Bronchial epithelial cell (primary cell): ENCODE measurements at regions not wholly inside any gene's neighbourhood (a gene's known extent, or its start where the extent isn't known, plus 50 kb on each side); places are given as distances from the start of the nearest gene placed in this dataset.

Experiments used
- DNase-seq: peaks from one replicate; pipeline ENCODE4 v3.0.0-alpha.2; 2010; ENCODE audit warnings: low read depth
- FAIRE-seq: peaks from 2 replicates; lab custom pipeline; 2011; peaks lifted over from hg19 to GRCh38; lab: Jason Lieb, UNC
- H3K27me3 ChIP-seq: 2 replicates; pipeline ENCODE4 v1.5.1; 2011; ENCODE audit warnings: low read length; ENCODE audit not compliant: control insufficient read depth, insufficient read depth
- H3K36me3 ChIP-seq: 2 replicates; pipeline ENCODE4 v1.5.1; 2011; ENCODE audit warnings: low read length; ENCODE audit not compliant: control insufficient read depth, insufficient read depth
- H3K4me3 ChIP-seq: 2 replicates; pipeline ENCODE4 v1.5.1; 2011; ENCODE audit warnings: mild to moderate bottlenecking, low read depth, low read length, control low read depth
- TF ChIP-seq, protein P1 (sequence below): IDR thresholded peaks from 2 replicates; pipeline ENCODE4 v1.5.1; 2011; ENCODE audit warnings: mild to moderate bottlenecking, moderate library complexity, low read length, control low read depth, inconsistent platforms; ENCODE audit not compliant: insufficient read depth, severe bottlenecking

DNA sequence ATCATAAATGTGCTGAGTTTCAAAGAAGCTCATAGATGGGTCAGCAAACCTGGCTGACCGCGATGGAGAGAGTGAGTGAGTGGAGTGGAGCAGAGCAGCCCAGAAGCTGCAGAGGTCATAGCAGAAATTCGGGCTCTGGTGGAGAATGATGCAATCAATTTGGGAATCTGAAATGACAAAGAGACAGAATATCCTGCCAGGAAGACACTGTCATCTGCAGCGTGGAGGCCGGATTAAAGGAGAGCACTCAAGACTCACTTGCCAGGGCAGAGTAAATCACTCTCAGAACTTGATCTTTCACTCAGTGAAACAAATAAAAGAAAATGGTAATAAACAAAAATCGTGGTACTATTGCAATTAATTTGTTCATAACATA, 109.6 kb upstream of the RREB1 start:
- FAIRE-seq (no peak), DNase-seq (no peak)
- no peak overlapping the region for H3K4me3 ChIP-seq

DNA sequence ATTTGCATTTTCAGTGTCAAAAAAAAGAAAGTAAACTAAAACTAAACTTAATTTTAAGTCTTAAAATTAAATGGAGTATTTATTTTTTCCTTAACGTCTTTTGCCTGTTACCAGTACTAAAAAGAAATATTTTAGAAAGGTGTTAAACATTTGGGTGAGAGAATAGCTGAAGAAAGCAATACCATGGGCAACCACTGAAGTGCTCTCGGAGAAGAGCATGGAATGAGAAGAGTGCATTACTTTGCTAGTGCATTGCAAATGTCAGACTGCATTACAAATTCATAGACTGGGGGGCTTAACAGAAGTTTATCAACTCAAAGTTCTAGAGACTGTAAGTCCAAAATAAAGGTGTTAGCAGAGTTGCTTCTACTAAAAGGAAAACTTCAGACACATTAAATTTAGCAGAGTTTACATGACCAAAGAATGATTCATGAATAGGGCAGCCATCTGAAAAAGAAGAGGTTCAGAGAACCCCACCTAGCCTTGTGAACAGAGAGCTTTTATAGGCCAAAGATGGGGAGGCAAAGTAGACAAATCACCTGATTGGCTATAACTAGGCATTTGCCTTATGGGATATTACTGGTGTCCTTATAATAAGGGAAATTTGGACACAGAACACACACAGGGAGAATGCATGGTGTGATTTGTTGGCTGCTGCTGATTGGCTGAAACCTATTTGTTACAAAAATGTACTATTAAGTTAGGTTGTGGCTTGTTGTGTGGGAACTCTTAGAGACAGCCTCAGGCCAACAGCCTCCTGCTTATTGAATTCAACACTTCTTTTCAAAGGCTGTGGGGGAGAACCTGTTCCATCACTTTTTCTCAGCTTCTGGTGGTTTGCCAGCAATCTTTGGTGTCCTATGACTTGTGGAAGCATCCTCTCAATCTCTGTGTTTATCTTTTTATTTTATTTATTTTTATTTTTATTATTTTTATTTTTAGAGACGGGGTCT, 106.7 kb upstream of the RREB1 start:
- no peak for FAIRE-seq

More for the DNA sequence above, 109.6 kb upstream of the RREB1 start:
- H3K36me3 ChIP-seq: no peaks in the 10 kb centered on the region
- H3K27me3 ChIP-seq: no peaks in the 10 kb centered on the region
- TF ChIP-seq, protein P1, sequence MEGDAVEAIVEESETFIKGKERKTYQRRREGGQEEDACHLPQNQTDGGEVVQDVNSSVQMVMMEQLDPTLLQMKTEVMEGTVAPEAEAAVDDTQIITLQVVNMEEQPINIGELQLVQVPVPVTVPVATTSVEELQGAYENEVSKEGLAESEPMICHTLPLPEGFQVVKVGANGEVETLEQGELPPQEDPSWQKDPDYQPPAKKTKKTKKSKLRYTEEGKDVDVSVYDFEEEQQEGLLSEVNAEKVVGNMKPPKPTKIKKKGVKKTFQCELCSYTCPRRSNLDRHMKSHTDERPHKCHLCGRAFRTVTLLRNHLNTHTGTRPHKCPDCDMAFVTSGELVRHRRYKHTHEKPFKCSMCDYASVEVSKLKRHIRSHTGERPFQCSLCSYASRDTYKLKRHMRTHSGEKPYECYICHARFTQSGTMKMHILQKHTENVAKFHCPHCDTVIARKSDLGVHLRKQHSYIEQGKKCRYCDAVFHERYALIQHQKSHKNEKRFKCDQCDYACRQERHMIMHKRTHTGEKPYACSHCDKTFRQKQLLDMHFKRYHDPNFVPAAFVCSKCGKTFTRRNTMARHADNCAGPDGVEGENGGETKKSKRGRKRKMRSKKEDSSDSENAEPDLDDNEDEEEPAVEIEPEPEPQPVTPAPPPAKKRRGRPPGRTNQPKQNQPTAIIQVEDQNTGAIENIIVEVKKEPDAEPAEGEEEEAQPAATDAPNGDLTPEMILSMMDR: no peak

DNA sequence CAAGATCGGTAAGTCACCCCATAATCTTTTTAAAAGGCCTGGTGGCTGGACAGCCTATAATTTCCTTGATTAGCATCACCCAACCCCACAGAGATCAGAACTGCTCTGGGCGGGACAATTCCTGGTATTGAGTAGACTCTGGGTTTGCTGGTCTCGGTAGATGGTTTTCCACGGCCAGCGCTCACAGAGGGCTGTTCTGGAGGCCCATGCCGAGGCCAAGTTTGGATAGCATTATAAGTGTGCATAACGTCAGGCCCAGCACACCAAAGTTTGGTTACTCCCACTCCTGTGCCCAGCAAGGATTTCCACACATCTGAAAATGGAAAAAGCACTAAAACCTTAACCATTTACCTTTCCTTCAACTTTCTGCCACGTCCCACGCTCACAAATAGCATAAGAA, 104.7 kb upstream of the RREB1 start:
- Histone ChIP-seq H3K4me3 (no peak overlapping the region), H3K36me3 (no peaks in the 10 kb centered on the region), H3K27me3 (no peaks in the 10 kb centered on the region)
- TF ChIP-seq, protein P1: no peak
- no peak for FAIRE-seq
- DNase-seq: no peak

More for the DNA sequence above, 106.7 kb upstream of the RREB1 start:
- no peak for DNase-seq
- H3K27me3 ChIP-seq: no peaks in the 10 kb centered on the region
- H3K36me3 ChIP-seq: no peaks in the 10 kb centered on the region
- no peak overlapping the region for H3K4me3 ChIP-seq
- TF ChIP-seq, protein P1: no peak

DNA sequence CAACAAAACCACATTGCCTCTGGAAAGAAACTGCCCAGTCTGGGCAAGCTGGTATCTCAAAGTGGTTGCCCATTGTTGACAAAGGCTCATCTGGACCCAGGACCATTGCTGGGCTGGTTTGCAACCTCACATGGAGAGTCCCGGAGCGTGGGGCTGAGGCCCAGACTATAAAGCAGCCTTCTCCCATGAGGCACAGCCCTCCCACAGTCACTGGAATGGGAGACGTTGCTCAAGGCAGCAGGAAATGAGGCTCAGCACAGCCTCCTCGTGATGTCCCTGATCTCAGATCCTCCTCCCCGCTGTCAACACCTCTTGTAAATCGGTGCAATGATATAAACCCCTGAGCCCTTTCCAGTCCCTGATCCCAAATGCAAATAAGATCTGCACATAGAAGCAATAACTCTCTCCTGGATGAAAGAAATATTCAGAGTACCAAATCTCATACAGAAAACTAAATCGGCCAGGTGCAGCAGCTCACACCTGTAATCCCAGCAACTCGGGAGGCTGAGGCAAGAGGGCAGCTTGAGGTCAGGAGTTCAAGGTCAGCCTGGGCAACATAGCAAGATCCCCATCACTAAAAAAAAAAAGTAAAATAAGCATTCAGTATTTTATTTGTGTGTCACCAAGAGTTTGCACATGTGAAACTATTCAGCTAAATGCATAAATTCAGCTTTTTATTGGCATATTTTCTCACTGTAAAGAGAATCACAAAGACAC, 103.0 kb upstream of the RREB1 start:
- no peaks in the 10 kb centered on the region for H3K36me3 ChIP-seq
- H3K4me3 ChIP-seq: no peak overlapping the region
- no peaks in the 10 kb centered on the region for H3K27me3 ChIP-seq
- FAIRE-seq (no peak), DNase-seq (no peak)
- TF ChIP-seq, protein P1: no peak

DNA sequence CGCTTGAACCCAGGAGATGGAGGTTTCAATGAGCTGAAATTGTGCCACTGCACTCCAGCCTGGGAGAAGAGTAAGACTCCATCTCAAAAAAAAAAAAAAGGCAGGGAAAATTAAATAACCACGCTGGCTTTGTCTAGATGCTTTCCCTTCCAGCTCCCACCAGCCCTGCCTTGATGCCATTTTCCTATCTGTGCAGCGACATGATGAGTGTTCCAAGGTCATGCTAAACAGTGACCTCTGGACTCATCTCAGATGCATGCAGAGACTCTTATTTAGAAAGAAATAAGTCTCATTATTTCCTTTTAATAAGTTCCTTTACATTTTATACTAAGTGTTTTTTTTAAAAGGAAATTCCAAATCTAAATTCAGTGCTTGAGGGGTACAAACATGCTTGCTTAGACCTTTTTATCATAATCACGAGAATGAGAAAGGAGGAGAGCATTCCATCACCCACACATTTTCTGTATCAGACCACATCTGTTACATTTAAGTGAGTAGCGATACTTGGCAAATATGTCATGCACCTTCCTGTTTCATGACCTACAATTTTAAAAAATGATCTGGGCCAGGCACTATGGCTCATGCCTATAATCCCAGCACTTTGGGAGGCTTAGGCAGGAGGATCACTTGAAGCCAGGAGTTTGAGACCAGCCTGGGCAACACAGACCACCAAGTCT, 101.1 kb upstream of the RREB1 start:
- DNase-seq (no peak), FAIRE-seq (no peak)
- H3K27me3 ChIP-seq: no peaks in the 10 kb centered on the region

More for the DNA sequence above, 101.1 kb upstream of the RREB1 start:
- Histone ChIP-seq H3K36me3 (no peaks in the 10 kb centered on the region), H3K4me3 (no peak overlapping the region)
- TF ChIP-seq, protein P1: no peak
